ENCODE measurements at regions not wholly inside any gene's neighbourhood (a gene's known extent, or its start where the extent isn't known, plus 50 kb on each side); places are given as distances from the start of the nearest gene placed in this dataset.

GRCh38 chr3:72427624-72428023 lies 420.6 kb downstream of the SHQ1 start:
- no peak for TF ChIP-seq RAD21 (IDR thresholded peaks at IDR 0.05; ENCODE audit: low read length)
- TF ChIP-seq MXI1 (IDR thresholded peaks at IDR 0.05; ENCODE audit: borderline replicate concordance, low read depth, low read length) = no peak
- TF ChIP-seq, protein P1, sequence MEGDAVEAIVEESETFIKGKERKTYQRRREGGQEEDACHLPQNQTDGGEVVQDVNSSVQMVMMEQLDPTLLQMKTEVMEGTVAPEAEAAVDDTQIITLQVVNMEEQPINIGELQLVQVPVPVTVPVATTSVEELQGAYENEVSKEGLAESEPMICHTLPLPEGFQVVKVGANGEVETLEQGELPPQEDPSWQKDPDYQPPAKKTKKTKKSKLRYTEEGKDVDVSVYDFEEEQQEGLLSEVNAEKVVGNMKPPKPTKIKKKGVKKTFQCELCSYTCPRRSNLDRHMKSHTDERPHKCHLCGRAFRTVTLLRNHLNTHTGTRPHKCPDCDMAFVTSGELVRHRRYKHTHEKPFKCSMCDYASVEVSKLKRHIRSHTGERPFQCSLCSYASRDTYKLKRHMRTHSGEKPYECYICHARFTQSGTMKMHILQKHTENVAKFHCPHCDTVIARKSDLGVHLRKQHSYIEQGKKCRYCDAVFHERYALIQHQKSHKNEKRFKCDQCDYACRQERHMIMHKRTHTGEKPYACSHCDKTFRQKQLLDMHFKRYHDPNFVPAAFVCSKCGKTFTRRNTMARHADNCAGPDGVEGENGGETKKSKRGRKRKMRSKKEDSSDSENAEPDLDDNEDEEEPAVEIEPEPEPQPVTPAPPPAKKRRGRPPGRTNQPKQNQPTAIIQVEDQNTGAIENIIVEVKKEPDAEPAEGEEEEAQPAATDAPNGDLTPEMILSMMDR (conservative IDR thresholded peaks at IDR 0.05; ENCODE audit: low read depth, low read length) = no peak
- no peak for TF ChIP-seq POLR2A (IDR thresholded peaks at IDR 0.05; ENCODE audit: low read depth, low read length)
- no peak for TF ChIP-seq MAFK (IDR thresholded peaks at IDR 0.05; ENCODE audit: low read depth, low read length)

Measured in IMR-90 (cell line).